ENCODE measurements at regions not wholly inside any gene's neighbourhood (a gene's known extent, or its start where the extent isn't known, plus 50 kb on each side); places are given as distances from the start of the nearest gene placed in this dataset.

GRCh38 chr5:56310711-56311204 is 77.6 kb upstream of the ANKRD55 start:
- no peak for TF ChIP-seq CTCF (IDR thresholded peaks at IDR 0.05; ENCODE audit: control extremely low read depth, extremely low read depth, low read depth, missing control alignments)
- CTCF ChIA-PET: interaction anchor here (1.2 to 1.5 kb wide), 3 partner anchors 7 to 26 kb away, joined by 3 to 5 read pairs (median 3); no protein-coding TSS in a partner anchor
- POLR2A ChIA-PET: no interaction called here
- DNase-seq (ENCODE audit: extremely low spot score): no peak

GRCh38 chr5:56309262-56309826 is 76.2 kb upstream of the ANKRD55 start:
- ChIA-PET POLR2A (no interaction called here), CTCF (interaction anchor here (0.8 kb wide), 1 partner anchor 9 kb away, joined by 3 read pairs; no protein-coding TSS in a partner anchor)
- DNase-seq (ENCODE audit: extremely low spot score): no peak
- TF ChIP-seq CTCF (IDR thresholded peaks at IDR 0.05; ENCODE audit: control extremely low read depth, extremely low read depth, low read depth, missing control alignments): no peak

DNA sequence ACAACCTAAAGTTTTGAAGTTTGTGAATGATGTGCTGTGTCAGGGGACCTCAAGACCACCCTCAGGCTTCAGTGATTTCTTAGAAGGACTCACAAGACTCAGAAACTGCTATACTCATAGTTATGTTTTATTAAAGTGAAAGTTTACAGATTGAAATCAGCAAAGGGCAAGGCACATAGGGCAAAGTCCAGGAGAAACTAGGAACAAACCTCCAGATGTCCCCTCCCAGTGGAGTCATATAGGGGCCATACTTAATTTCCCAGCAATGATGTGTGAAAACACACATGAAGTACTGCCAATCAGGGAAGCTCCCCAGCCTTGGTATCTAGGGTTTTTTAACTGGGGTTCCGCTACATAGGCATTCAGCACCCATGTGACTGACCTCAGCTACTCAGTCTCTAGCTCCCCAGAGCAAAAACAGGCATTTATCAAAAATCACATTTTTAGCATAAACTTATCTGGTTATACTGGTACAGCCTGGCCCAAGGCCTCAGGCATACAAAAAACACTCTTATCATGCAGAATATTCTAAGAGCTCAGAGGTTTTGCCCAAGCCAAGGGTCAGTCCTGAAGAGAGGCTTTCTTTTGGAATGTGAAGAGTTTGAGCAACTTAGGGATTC is 74.7 kb upstream of the ANKRD55 start:
- TF ChIP-seq CTCF (IDR thresholded peaks at IDR 0.05; ENCODE audit: control extremely low read depth, extremely low read depth, low read depth, missing control alignments): no peak
- no peak for DNase-seq (ENCODE audit: extremely low spot score)
- CTCF ChIA-PET: no interaction called here
- POLR2A ChIA-PET: no interaction called here

DNA sequence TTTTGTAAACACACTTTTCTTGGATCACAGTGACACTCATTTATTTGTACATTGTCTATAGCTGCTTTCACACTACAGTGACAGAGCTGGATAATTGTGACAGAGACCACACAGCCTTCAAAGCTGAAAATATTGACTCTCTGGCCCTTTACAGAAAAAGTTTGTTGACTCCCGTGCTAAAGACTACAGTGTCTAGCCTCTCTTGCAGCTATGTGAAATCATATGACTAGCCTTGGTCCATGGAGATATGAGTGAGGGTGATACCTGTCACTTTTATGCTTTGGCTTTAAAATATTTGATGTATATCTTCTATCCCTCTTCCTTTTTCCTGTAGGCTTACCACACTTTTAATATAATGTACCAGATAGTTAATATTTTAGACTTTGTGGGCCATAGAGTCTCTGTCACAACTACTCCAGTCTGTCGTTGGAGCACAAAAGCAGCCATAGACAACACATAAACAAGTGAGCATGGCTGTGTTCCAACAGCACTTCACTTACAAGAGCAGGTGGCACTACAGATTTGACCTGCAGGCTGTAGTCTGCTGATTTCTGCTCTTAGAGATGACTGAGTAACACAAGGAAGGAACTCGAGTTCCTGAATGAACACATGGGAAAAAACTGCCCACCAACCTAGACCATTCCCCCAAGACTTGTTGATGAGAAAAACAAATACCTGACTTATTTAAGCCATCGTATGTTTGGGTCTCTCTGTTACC is 73.5 kb upstream of the ANKRD55 start:
- ChIA-PET CTCF (interaction anchor here (1.0 kb wide), 1 partner anchor 36 kb away, joined by 3 read pairs; no protein-coding TSS in a partner anchor), POLR2A (no interaction called here)
- DNase-seq (ENCODE audit: extremely low spot score): no peak
- TF ChIP-seq CTCF (IDR thresholded peaks at IDR 0.05; ENCODE audit: control extremely low read depth, extremely low read depth, low read depth, missing control alignments): no peak

DNA sequence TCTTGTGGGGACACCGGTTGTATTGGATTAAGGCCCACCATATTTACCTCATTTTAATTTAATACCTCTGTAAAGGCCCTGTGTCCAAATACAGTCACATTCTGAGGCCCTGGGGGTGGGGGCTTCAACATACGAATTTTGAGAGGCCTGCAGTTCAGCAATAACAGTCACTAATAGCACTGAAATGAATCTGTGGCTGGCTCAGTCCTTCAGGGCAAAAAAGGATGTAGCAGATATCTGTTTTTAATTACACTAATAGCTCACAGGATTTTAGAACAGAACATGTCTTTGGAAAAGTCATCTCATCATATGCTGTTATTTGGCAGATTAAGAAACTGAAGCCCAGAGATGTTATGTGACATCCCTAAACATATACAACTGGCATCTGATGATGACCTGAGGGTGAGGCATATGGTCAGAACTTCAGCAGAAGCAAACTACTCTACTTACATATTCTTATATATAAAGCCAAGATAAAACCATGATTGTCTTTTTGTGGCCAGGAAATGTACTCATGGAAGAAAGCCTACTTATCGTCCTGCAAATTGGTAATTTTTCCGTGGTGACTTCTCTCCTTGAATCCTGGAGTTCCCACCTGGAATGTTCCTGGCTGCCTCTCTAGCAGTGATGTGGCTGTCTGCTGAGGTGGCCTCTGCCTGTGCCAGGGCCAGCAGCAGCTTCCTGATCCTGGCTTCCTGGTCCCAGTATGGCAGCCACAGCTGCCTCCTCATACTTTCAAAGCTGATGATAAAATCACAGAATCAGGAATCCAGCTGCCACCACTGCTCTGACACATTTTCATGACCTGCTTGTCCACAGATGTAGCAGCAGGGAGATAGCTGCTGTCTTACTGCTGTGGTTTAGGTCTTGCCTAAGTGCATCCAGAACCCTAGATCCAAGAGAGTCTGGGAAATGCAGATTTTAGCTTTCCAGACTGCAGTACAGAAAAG is 72.1 kb upstream of the ANKRD55 start:
- ChIA-PET CTCF (interaction anchor here (1.3 to 1.8 kb wide), 3 partner anchors 8 to 35 kb away, joined by 3 to 9 read pairs (median 5); no protein-coding TSS in a partner anchor), POLR2A (no interaction called here)
- DNase-seq (ENCODE audit: extremely low spot score): no peak
- TF ChIP-seq CTCF (IDR thresholded peaks at IDR 0.05; ENCODE audit: control extremely low read depth, extremely low read depth, low read depth, missing control alignments): no peak

- TF ChIP-seq CTCF (IDR thresholded peaks at IDR 0.05; ENCODE audit: control extremely low read depth, extremely low read depth, low read depth, missing control alignments): no peak
- ChIA-PET POLR2A (no interaction called here), CTCF (interaction anchor here (0.8 to 1.4 kb wide), 5 partner anchors 8 to 471 kb away, joined by 3 to 5 read pairs (median 3); no protein-coding TSS in a partner anchor)
- DNase-seq (ENCODE audit: extremely low spot score): no peak
Observed at GRCh38 chr5:56303511-56303910, 70.4 kb upstream of the ANKRD55 start.

Measured in GM10248 (cell line).